C4-2B (cell line): ENCODE measurements at regions not wholly inside any gene's neighbourhood (a gene's known extent, or its start where the extent isn't known, plus 50 kb on each side); places are given as distances from the start of the nearest gene placed in this dataset.

ENCODE experiments used
- CTCF ChIP-seq: fragments of 450-650 bp; conservative IDR thresholded peaks from 2 replicates; pipeline ENCODE4 v1.5.1; 2017; ENCODE audit warnings: mild to moderate bottlenecking
- ZFX ChIP-seq: fragments of 450-650 bp; IDR thresholded peaks from 2 replicates; pipeline ENCODE4 v1.6.1; 2017

DNA sequence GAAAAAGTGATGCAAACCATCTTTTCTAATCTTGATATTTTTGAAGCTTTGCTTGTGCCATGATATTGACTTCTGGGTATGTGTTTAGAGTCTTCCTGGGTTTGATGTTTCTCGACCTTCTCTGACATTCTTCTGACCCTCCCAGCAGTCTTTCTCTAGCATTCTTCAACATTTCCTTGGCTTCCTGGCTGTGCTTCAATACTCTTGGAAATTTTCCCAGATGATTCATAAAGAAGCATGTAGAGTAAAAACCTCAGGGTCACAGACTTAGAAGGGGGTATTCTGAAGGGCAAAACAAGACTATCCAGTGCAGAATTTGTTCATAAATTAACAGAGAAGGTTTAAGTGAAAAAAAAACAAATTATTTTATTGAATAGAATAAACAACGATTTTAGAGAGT lies 946.3 kb upstream of the PCDH9 start:
- TF ChIP-seq CTCF (no peak), ZFX (no peak)
